ENCODE measurements at regions not wholly inside any gene's neighbourhood (a gene's known extent, or its start where the extent isn't known, plus 50 kb on each side); places are given as distances from the start of the nearest gene placed in this dataset.

GRCh38 chr6:139917951-139918630 is 543.6 kb upstream of the CITED2 start:
- DNase-seq (ENCODE audit: low spot score), result no peak
- TF ChIP-seq, protein P1, sequence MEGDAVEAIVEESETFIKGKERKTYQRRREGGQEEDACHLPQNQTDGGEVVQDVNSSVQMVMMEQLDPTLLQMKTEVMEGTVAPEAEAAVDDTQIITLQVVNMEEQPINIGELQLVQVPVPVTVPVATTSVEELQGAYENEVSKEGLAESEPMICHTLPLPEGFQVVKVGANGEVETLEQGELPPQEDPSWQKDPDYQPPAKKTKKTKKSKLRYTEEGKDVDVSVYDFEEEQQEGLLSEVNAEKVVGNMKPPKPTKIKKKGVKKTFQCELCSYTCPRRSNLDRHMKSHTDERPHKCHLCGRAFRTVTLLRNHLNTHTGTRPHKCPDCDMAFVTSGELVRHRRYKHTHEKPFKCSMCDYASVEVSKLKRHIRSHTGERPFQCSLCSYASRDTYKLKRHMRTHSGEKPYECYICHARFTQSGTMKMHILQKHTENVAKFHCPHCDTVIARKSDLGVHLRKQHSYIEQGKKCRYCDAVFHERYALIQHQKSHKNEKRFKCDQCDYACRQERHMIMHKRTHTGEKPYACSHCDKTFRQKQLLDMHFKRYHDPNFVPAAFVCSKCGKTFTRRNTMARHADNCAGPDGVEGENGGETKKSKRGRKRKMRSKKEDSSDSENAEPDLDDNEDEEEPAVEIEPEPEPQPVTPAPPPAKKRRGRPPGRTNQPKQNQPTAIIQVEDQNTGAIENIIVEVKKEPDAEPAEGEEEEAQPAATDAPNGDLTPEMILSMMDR (IDR thresholded peaks at IDR 0.05), result no peak

GRCh38 chr6:139914910-139915309 is 540.5 kb upstream of the CITED2 start:
- Histone ChIP-seq H3K4me3 (no peak overlapping the region), H3K27ac (no peak overlapping the region)
- TF ChIP-seq, protein P1 (IDR thresholded peaks at IDR 0.05), result no peak
- no peak for DNase-seq (ENCODE audit: low spot score)

More at GRCh38 chr6:139917951-139918630, 543.6 kb upstream of the CITED2 start:
- no peak overlapping the region for H3K4me3 ChIP-seq
- no peak overlapping the region for H3K27ac ChIP-seq

DNA sequence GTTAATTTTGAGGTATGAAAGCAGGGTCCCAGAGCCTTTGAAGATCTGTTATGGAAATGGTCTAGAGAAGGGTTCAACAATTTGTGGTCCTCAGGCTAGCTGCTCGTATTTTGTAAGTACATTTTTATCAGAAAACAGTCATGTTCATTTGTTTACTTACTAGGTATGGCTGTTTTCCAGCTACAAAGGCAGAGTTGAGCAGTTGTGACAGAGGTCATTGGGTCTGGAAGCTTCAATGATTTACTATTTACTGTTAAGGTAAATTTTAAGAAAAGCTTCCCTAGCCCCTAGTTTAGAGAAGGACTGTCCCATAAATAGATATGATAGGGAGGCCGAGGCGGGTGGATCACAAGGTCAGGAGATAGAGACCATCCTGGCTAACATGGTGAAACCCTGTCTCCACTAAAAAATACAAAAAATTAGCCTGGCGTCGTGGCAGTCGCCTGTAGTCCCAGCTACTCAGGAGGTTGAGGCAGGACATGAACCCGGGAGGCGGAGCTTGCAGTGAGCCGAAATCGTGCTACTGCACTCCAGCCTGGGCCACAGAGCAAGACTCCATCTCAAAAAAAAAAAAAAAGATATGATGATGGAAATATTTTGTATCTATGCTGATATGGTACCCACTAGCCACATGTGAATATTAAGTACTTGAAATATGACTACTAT is 538.4 kb upstream of the CITED2 start:
- DNase-seq (ENCODE audit: low spot score), result no peak
- H3K27ac ChIP-seq, result no peak overlapping the region
- H3K4me3 ChIP-seq, result no peak overlapping the region
- TF ChIP-seq, protein P1 (IDR thresholded peaks at IDR 0.05), result no peak

DNA sequence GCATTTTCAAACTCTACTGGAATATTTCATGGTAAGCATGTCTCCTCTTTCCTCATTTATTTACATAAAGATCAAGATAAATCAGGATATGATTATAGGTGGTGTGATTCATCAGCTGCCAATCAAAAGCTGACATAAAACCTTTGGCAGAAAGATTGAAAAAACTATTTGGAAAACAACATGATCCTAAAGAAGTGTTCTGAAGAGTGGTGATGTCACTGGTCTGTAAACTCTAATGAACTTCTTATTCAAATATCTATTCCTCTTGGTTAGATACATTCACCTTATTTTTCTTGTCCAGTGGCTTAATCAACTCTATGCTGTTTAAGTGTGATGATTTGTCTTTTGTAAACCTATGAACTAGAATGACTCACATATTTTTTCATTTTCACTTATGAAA is 535.5 kb upstream of the CITED2 start:
- TF ChIP-seq, protein P1 (IDR thresholded peaks at IDR 0.05), result no peak
- no peak for DNase-seq (ENCODE audit: low spot score)
- Histone ChIP-seq H3K4me3 (no peak overlapping the region), H3K27ac (no peak overlapping the region)

- H3K4me3 ChIP-seq, result no peak overlapping the region
- H3K27ac ChIP-seq, result no peak overlapping the region
- TF ChIP-seq, protein P1 (IDR thresholded peaks at IDR 0.05), result no peak
- no peak for DNase-seq (ENCODE audit: low spot score)
Observed at GRCh38 chr6:139905404-139906052, 531.1 kb upstream of the CITED2 start.

DNA sequence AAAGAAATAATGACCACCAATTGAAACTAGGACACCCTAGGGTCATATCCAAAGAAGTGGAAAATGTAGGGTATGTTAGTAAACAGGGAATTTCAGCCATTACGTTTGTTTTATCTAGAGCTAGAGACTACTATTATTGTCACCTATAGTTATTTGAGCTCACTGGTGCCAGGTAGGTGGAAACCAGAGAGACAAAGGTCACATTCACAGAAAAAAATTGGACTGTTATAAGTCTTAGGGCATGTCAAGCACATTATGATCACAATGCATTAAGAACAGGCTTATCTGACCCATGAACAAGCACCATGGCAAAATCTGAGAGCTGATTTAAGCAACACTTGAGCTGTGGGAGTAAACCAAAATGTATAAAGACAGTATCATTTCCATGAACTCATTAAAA is 530.1 kb upstream of the CITED2 start:
- Histone ChIP-seq H3K27ac (no peak overlapping the region), H3K4me3 (no peak overlapping the region)
- DNase-seq (ENCODE audit: low spot score), result no peak
- TF ChIP-seq, protein P1 (IDR thresholded peaks at IDR 0.05), result no peak

Data from coronary artery (tissue), 2 donors.